Keratinocyte (primary cell): ENCODE measurements at regions not wholly inside any gene's neighbourhood (a gene's known extent, or its start where the extent isn't known, plus 50 kb on each side); places are given as distances from the start of the nearest gene placed in this dataset.

ENCODE experiments used
- DNase-seq: peaks from one replicate; pipeline ENCODE4 v3.0.0-alpha.2; 2011; ENCODE audit warnings: low read depth, missing footprints, low spot score
- FAIRE-seq: peaks from 2 replicates; lab custom pipeline; 2011; peaks lifted over from hg19 to GRCh38; lab: Jason Lieb, UNC
- H2AFZ ChIP-seq: 2 replicates; pipeline ENCODE4 v1.6.0; 2012; ENCODE audit warnings: low read length, control low read depth, inconsistent platforms; ENCODE audit not compliant: control insufficient read depth
- H3K27ac ChIP-seq: 2 replicates; pipeline ENCODE4 v1.5.1; 2011; ENCODE audit warnings: low read length; ENCODE audit not compliant: control insufficient read depth, insufficient read depth
- H3K27me3 ChIP-seq: 3 replicates; pipeline ENCODE4 v1.6.0; 2011; ENCODE audit warnings: low read length; ENCODE audit not compliant: control insufficient read depth, insufficient read depth; ENCODE audit errors: extremely low read depth
- H3K36me3 ChIP-seq, 2 experiments: 2 replicates in 1 of 2; 3 replicates in 1 of 2; pipeline ENCODE4 v1.5.1; 2011; ENCODE audit warnings: low read length in 2 of 2, mild to moderate bottlenecking in 1 of 2; ENCODE audit not compliant: control insufficient read depth in 2 of 2, insufficient read depth in 2 of 2; ENCODE audit errors: extremely low read depth in 1 of 2
- H3K4me1 ChIP-seq: 3 replicates; pipeline ENCODE4 v1.5.1; 2011; ENCODE audit warnings: low read length; ENCODE audit not compliant: control insufficient read depth, insufficient read depth; ENCODE audit errors: extremely low read depth
- H3K4me2 ChIP-seq: 3 replicates; pipeline ENCODE4 v1.6.0; 2011; ENCODE audit warnings: low read depth, low read length; ENCODE audit not compliant: control insufficient read depth, insufficient read depth; ENCODE audit errors: extremely low read depth
- H3K4me3 ChIP-seq, 3 experiments: fragments of 200-600 bp in 1 of 3; sonication (generic) in 1 of 3; 2 replicates in 2 of 3; 3 replicates in 1 of 3; pipeline ENCODE4 v1.5.1; 2011 to 2016; ENCODE audit warnings: low read length in 3 of 3, mild to moderate bottlenecking in 3 of 3, control low read depth in 2 of 3, inconsistent platforms in 1 of 3, low read depth in 1 of 3, mixed read lengths in 1 of 3, mixed run types in 1 of 3, moderate library complexity in 1 of 3; ENCODE audit not compliant: control insufficient read depth in 2 of 3, insufficient read depth in 2 of 3; ENCODE audit errors: extremely low read depth in 1 of 3
- H3K79me2 ChIP-seq: 2 replicates; pipeline ENCODE4 v1.6.0; 2012; ENCODE audit warnings: low read length; ENCODE audit not compliant: control insufficient read depth, insufficient read depth
- H3K9ac ChIP-seq: 3 replicates; pipeline ENCODE4 v1.6.0; 2011; ENCODE audit warnings: low read length; ENCODE audit not compliant: control insufficient read depth, insufficient read depth; ENCODE audit errors: extremely low read depth
- H3K9me1 ChIP-seq: 3 replicates; pipeline ENCODE4 v1.6.0; 2011; ENCODE audit warnings: low read length; ENCODE audit not compliant: control insufficient read depth, insufficient read depth; ENCODE audit errors: extremely low read depth
- H3K9me3 ChIP-seq: 2 replicates; pipeline ENCODE4 v1.5.1; 2012; ENCODE audit warnings: low read depth, low read length; ENCODE audit not compliant: control insufficient read depth
- H4K20me1 ChIP-seq: 3 replicates; pipeline ENCODE4 v1.6.0; 2011; ENCODE audit warnings: low read length; ENCODE audit not compliant: control insufficient read depth, insufficient read depth; ENCODE audit errors: extremely low read depth
- CTCF ChIP-seq, 3 experiments: IDR thresholded peaks in 1 of 3; conservative IDR thresholded peaks in 1 of 3; optimal IDR thresholded peaks in 1 of 3; 2 replicates in 2 of 3; 3 replicates in 1 of 3; pipeline versions ENCODE3 to v1.5.1; 2011; ENCODE audit warnings: low read length in 3 of 3, mild to moderate bottlenecking in 3 of 3, moderate library complexity in 2 of 3, control low read depth in 1 of 3, inconsistent platforms in 1 of 3; ENCODE audit not compliant: insufficient read depth in 2 of 3; ENCODE audit errors: extremely low read depth in 1 of 3
- EZH2 ChIP-seq: IDR thresholded peaks from one replicate; pipeline ENCODE4 v1.6.1; 2012; ENCODE audit warnings: inconsistent platforms, mild to moderate bottlenecking, low read length, moderate library complexity
- dilution Hi-C: fragments of 300-500 bp; cut with MboI; formaldehyde crosslinking; loops from one replicate; pipeline ENCODE4 v1.7.0; 2020; ENCODE audit warnings: low sequenced_read_pairs; ENCODE audit not compliant: extremely low pct_ligation_motif_present

GRCh38 chr14:89616425-89616824 is 199.4 kb upstream of the FOXN3 start:
- no peak overlapping the region for H3K27ac ChIP-seq

GRCh38 chr14:89615421-89615820 is 198.4 kb upstream of the FOXN3 start:
- DNase-seq (no peak), FAIRE-seq (no peak)
- dilution Hi-C loops = no loop called here
- Histone ChIP-seq H3K4me3 (no peak overlapping the region), H4K20me1 (no peaks in the 10 kb centered on the region), H3K4me2 (no peak overlapping the region), H3K36me3 (no peaks in the 10 kb centered on the region), H3K27me3 (no peaks in the 10 kb centered on the region), H2AFZ (no peak overlapping the region), H3K4me1 (peaks cover 14% of the 10 kb centered on the region), H3K9me3 (no peaks in the 10 kb centered on the region), H3K9ac (no peak overlapping the region), H3K27ac (no peak overlapping the region), H3K9me1 (no peaks in the 10 kb centered on the region), H3K79me2 (no peaks in the 10 kb centered on the region)
- TF ChIP-seq CTCF (optimal IDR thresholded peaks at IDR 0.05 in 1 of 3, IDR thresholded peaks at IDR 0.05 in 1 of 3, conservative IDR thresholded peaks at IDR 0.05 in 1 of 3; ENCODE audit: extremely low read depth in 1 of 3, insufficient read depth in 2 of 3, low read length in 3 of 3) (no peak), EZH2 (no peak)

More at GRCh38 chr14:89616425-89616824, 199.4 kb upstream of the FOXN3 start:
- H3K9ac ChIP-seq = no peak overlapping the region
- H3K4me2 ChIP-seq = no peak overlapping the region
- dilution Hi-C loops = no loop called here
- H3K36me3 ChIP-seq = no peaks in the 10 kb centered on the region
- H3K27me3 ChIP-seq = no peaks in the 10 kb centered on the region
- FAIRE-seq (no peak), DNase-seq (no peak)
- no peaks in the 10 kb centered on the region for H3K79me2 ChIP-seq
- H3K9me1 ChIP-seq = no peaks in the 10 kb centered on the region
- H2AFZ ChIP-seq = no peak overlapping the region
- H3K9me3 ChIP-seq = no peaks in the 10 kb centered on the region
- no peak overlapping the region for H3K4me3 ChIP-seq
- no peaks in the 10 kb centered on the region for H4K20me1 ChIP-seq
- peaks cover 14% of the 10 kb centered on the region for H3K4me1 ChIP-seq
- TF ChIP-seq CTCF (optimal IDR thresholded peaks at IDR 0.05 in 1 of 3, IDR thresholded peaks at IDR 0.05 in 1 of 3, conservative IDR thresholded peaks at IDR 0.05 in 1 of 3; ENCODE audit: extremely low read depth in 1 of 3, insufficient read depth in 2 of 3, low read length in 3 of 3) (no peak), EZH2 (no peak)
